IMR-90 (cell line): ENCODE measurements at regions not wholly inside any gene's neighbourhood (a gene's known extent, or its start where the extent isn't known, plus 50 kb on each side); places are given as distances from the start of the nearest gene placed in this dataset.

Experiments used
- ATAC-seq: fragments of 200-7000 bp; cut with Tn5 transposase; 2 replicates; pipeline ENCODE4 v1.9.1; 2020; ENCODE audit warnings: low read depth, mild to moderate bottlenecking, moderate library complexity
- BruUV-seq: library from RNA; stranded (reverse); fragments of 400-500 nt; replicated peaks from 2 replicates; lab custom pipeline; 2021; lab: Mats Ljungman, UMichigan
- CTCF ChIA-PET: fragments of 300-600 bp; formaldehyde crosslinking; extraction: SDS; loops from one replicate; lab custom pipeline; 2021; ENCODE audit warnings: antibody characterized with exemption; lab: Yijun Ruan, JAX
- POLR2A ChIA-PET: fragments of 300-600 bp; sonication (Branson Sonifier 250); formaldehyde crosslinking; loops from one replicate; lab custom pipeline; 2022; ENCODE audit warnings: antibody characterized with exemption; ENCODE audit not compliant: unreplicated experiment; lab: Charles Lee
- DNase-seq: peaks from one replicate; pipeline ENCODE4 v3.0.0; 2013
- H2AFZ ChIP-seq: replicated peaks from 2 replicates; pipeline ENCODE3; 2013; ENCODE audit warnings: low read length, mild to moderate bottlenecking; ENCODE audit not compliant: poor library complexity
- H2AK5ac ChIP-seq: 2 replicates; pipeline ENCODE4 v1.6.1; 2013; ENCODE audit warnings: low read depth, low read length, inconsistent platforms
- H2AK9ac ChIP-seq: replicated peaks from 2 replicates; pipeline ENCODE3; 2013; ENCODE audit warnings: mild to moderate bottlenecking, low read depth, low read length, moderate library complexity; ENCODE audit not compliant: poor library complexity
- H2BK120ac ChIP-seq: 2 replicates; pipeline ENCODE4 v1.6.1; 2013; ENCODE audit warnings: low read depth, low read length, inconsistent platforms
- H2BK15ac ChIP-seq: 3 replicates; pipeline ENCODE4 v1.6.1; 2013; ENCODE audit warnings: low read depth, low read length, inconsistent platforms
- H2BK20ac ChIP-seq: 2 replicates; pipeline ENCODE4 v1.6.1; 2013; ENCODE audit warnings: low read depth, mild to moderate bottlenecking, inconsistent platforms, low read length, moderate library complexity
- H2BK5ac ChIP-seq: 2 replicates; pipeline ENCODE4 v1.6.1; 2013; ENCODE audit warnings: mild to moderate bottlenecking, low read depth, low read length, inconsistent platforms; ENCODE audit not compliant: poor library complexity, severe bottlenecking
- H3K14ac ChIP-seq: replicated peaks from 2 replicates; pipeline ENCODE4 v1.6.1; 2013; ENCODE audit warnings: low read depth, low read length, inconsistent platforms
- H3K18ac ChIP-seq: 2 replicates; pipeline ENCODE4 v1.6.1; 2013; ENCODE audit warnings: low read depth, low read length, control low read depth
- H3K23ac ChIP-seq: 2 replicates; pipeline ENCODE4 v1.6.1; 2013; ENCODE audit warnings: low read depth, low read length, inconsistent platforms
- H3K27ac ChIP-seq: 2 replicates; pipeline ENCODE4 v1.5.1; 2013; ENCODE audit warnings: mild to moderate bottlenecking, control low read depth, low read length; ENCODE audit not compliant: insufficient read depth
- H3K27me3 ChIP-seq: 2 replicates; pipeline ENCODE4 v1.6.1; 2013; ENCODE audit warnings: low read length; ENCODE audit not compliant: control insufficient read depth, insufficient read depth
- H3K36me3 ChIP-seq: 2 replicates; pipeline ENCODE4 v1.6.1; 2013; ENCODE audit warnings: low read length, mixed read lengths; ENCODE audit not compliant: control insufficient read depth, insufficient read depth
- H3K4ac ChIP-seq: 2 replicates; pipeline ENCODE4 v1.6.1; 2013; ENCODE audit warnings: low read depth, low read length, inconsistent platforms
- H3K4me1 ChIP-seq: 2 replicates; pipeline ENCODE4 v1.6.1; 2013; ENCODE audit warnings: low read length, mixed read lengths; ENCODE audit not compliant: control insufficient read depth, insufficient read depth
- H3K4me2 ChIP-seq: 2 replicates; pipeline ENCODE4 v1.6.1; 2013; ENCODE audit warnings: low read depth, mild to moderate bottlenecking, control low read depth, low read length, moderate library complexity
- H3K4me3 ChIP-seq: 2 replicates; pipeline ENCODE4 v1.5.1; 2013; ENCODE audit warnings: low read depth, mild to moderate bottlenecking, control low read depth, low read length, moderate library complexity; ENCODE audit not compliant: insufficient read depth
- H3K56ac ChIP-seq: 2 replicates; pipeline ENCODE4 v1.6.1; 2013; ENCODE audit warnings: low read length, inconsistent platforms; ENCODE audit not compliant: insufficient read depth; ENCODE audit errors: extremely low read depth
- H3K79me1 ChIP-seq, 2 experiments: 2 replicates each; pipeline ENCODE4 v1.6.1; 2013; ENCODE audit warnings: low read length in 2 of 2, inconsistent platforms in 1 of 2, low read depth in 1 of 2
- H3K9ac ChIP-seq: 2 replicates; pipeline ENCODE4 v1.6.1; 2013; ENCODE audit warnings: low read depth, low read length, control low read depth
- H3K9me1 ChIP-seq: 2 replicates; pipeline ENCODE4 v1.6.1; 2013; ENCODE audit warnings: low read length, inconsistent platforms; ENCODE audit not compliant: insufficient read depth
- H3K9me3 ChIP-seq: 2 replicates; pipeline ENCODE4 v1.6.1; 2013; ENCODE audit warnings: low read length; ENCODE audit not compliant: control insufficient read depth, insufficient read depth
- H4K20me1 ChIP-seq: 2 replicates; pipeline ENCODE4 v1.6.1; 2013; ENCODE audit warnings: low read length, inconsistent platforms; ENCODE audit not compliant: insufficient read depth
- H4K5ac ChIP-seq: 2 replicates; pipeline ENCODE4 v1.6.1; 2013; ENCODE audit warnings: mild to moderate bottlenecking, low read depth, low read length, control low read depth
- H4K8ac ChIP-seq, 2 experiments: 2 replicates each; pipeline ENCODE4 v1.6.1; 2013; ENCODE audit warnings: low read depth in 2 of 2, low read length in 2 of 2, control low read depth in 1 of 2, inconsistent platforms in 1 of 2
- H4K91ac ChIP-seq: 2 replicates; pipeline ENCODE4 v1.6.1; 2013; ENCODE audit warnings: low read depth, low read length, inconsistent platforms; ENCODE audit not compliant: insufficient read depth
- BHLHE40 ChIP-seq: fragments of 150-350 bp; IDR thresholded peaks from 2 replicates; pipeline ENCODE4 v1.6.1; 2016; ENCODE audit warnings: mild to moderate bottlenecking, low read depth, low read length
- CEBPB ChIP-seq: IDR thresholded peaks from 2 replicates; pipeline ENCODE4 v1.6.1; 2012; ENCODE audit warnings: low read depth, low read length, improper control_type of control experiment
- CHD1 ChIP-seq: IDR thresholded peaks from 2 replicates; pipeline ENCODE4 v1.6.1; 2012; ENCODE audit warnings: low read depth, low read length, improper control_type of control experiment
- FOS ChIP-seq: fragments of 150-350 bp; IDR thresholded peaks from 2 replicates; pipeline ENCODE4 v1.6.1; 2016; ENCODE audit warnings: low read depth, low read length
- MAFK ChIP-seq: IDR thresholded peaks from 2 replicates; pipeline ENCODE4 v1.6.1; 2012; ENCODE audit warnings: low read depth, low read length, improper control_type of control experiment
- MAZ ChIP-seq: IDR thresholded peaks from 2 replicates; pipeline ENCODE4 v1.6.1; 2012; ENCODE audit warnings: low read depth, mild to moderate bottlenecking, low read length, improper control_type of control experiment, moderate library complexity, borderline replicate concordance
- MXI1 ChIP-seq: IDR thresholded peaks from 2 replicates; pipeline ENCODE4 v1.6.1; 2012; ENCODE audit warnings: low read depth, mild to moderate bottlenecking, low read length, moderate library complexity, borderline replicate concordance
- NFE2L2 ChIP-seq: fragments of 150-350 bp; IDR thresholded peaks from 2 replicates; pipeline ENCODE4 v1.6.1; 2016; ENCODE audit warnings: low read depth, mild to moderate bottlenecking, low read length
- POLR2A ChIP-seq: IDR thresholded peaks from 2 replicates; pipeline ENCODE4 v1.6.1; 2012; ENCODE audit warnings: mild to moderate bottlenecking, low read depth, low read length
- RAD21 ChIP-seq: IDR thresholded peaks from 2 replicates; pipeline ENCODE4 v1.6.1; 2012; ENCODE audit warnings: low read length, improper control_type of control experiment
- RCOR1 ChIP-seq: IDR thresholded peaks from 2 replicates; pipeline ENCODE4 v1.6.1; 2012; ENCODE audit warnings: mild to moderate bottlenecking, low read length, improper control_type of control experiment; ENCODE audit not compliant: insufficient replicate concordance
- RFX5 ChIP-seq: IDR thresholded peaks from 2 replicates; pipeline ENCODE4 v1.8.0; 2012; ENCODE audit warnings: low read depth, mild to moderate bottlenecking, low read length, moderate library complexity
- SMC3 ChIP-seq: fragments of 150-350 bp; IDR thresholded peaks from 2 replicates; pipeline ENCODE4 v1.6.1; 2016; ENCODE audit warnings: low read depth, mild to moderate bottlenecking, antibody characterized with exemption, low read length, moderate library complexity
- WGBS, 2 experiments: methylation state at CpG; one replicate each; pipeline versions ENCODE4 v1.1.5 to v1.1.7; 2013; ENCODE audit warnings: missing lambda C conversion rate in 2 of 2; ENCODE audit not compliant: insufficient read length in 1 of 2; ENCODE audit errors: extremely low coverage in 2 of 2; 5-methylcytosine and 5-hydroxymethylcytosine counted together
- dilution Hi-C: fragments of 300-500 bp; cut with HindIII; formaldehyde crosslinking; loops from one replicate; pipeline ENCODE4 v1.14.3; 2018; ENCODE audit warnings: low sequenced_read_pairs; ENCODE audit not compliant: unreplicated experiment
- in situ Hi-C: fragments of 300-500 bp; cut with MboI; formaldehyde crosslinking; loops from 3 replicates; pipeline ENCODE4 v1.14.3; 2019; ENCODE audit warnings: low sequenced_read_pairs, inconsistent platforms, mixed read lengths
- intact Hi-C: fragments of 100-400 bp; cut with micrococcal nuclease; formaldehyde crosslinking; loops from 2 replicates; pipeline ENCODE4 v1.10.0; 2022
- TF ChIP-seq, protein P1 (sequence below): fragments of 150-350 bp; IDR thresholded peaks from 2 replicates; pipeline ENCODE4 v1.6.1; 2017; ENCODE audit warnings: mild to moderate bottlenecking, antibody characterized with exemption, low read length, low read depth
- TF ChIP-seq, protein P2 (sequence below): conservative IDR thresholded peaks from 2 replicates; pipeline ENCODE4 v1.5.1; 2012; ENCODE audit warnings: mild to moderate bottlenecking, low read depth, low read length, improper control_type of control experiment
- TF ChIP-seq, protein P3 (sequence below): fragments of 150-350 bp; IDR thresholded peaks from 2 replicates; pipeline ENCODE4 v1.6.1; 2016; ENCODE audit warnings: low read depth, mild to moderate bottlenecking, low read length, moderate library complexity, borderline replicate concordance

DNA sequence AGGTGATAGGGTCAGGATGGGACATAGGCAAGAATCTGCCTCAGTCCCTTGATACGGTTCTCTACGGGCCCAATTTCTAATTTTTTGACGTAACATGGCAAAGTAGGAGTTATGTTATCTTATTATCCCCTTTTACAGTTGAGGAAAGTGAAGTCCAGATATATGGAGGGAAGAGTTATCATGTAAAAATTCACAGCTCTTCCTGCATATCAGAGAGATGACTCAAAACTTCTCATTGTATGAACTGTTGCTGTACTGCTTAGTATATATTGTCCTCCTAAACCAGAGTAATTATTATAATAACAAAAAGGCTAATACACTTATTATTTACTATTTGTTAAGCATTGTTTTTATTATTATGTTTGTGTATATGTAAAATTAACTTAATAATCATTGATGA, 260.5 kb upstream of the IGFBP7 start:
- Histone ChIP-seq H3K9ac (no peak overlapping the region), H3K9me3 (no peaks in the 10 kb centered on the region), H2AFZ (no peak overlapping the region), H4K8ac (no peak overlapping the region), H3K4ac (no peak overlapping the region), H3K18ac (no peak overlapping the region), H2BK120ac (no peak overlapping the region), H3K4me1 (no peaks in the 10 kb centered on the region), H3K23ac (no peak overlapping the region), H3K14ac (no peak overlapping the region), H3K56ac (no peak overlapping the region), H3K79me1 (no peaks in the 10 kb centered on the region), H2AK5ac (no peak overlapping the region), H3K27me3 (no peaks in the 10 kb centered on the region), H4K20me1 (no peaks in the 10 kb centered on the region), H4K91ac (no peak overlapping the region), H3K36me3 (no peaks in the 10 kb centered on the region), H2BK15ac (no peak overlapping the region), H2BK5ac (no peak overlapping the region), H3K4me3 (no peak overlapping the region), H2BK20ac (no peak overlapping the region), H3K4me2 (no peak overlapping the region), H4K5ac (no peak overlapping the region), H3K27ac (no peak overlapping the region), H2AK9ac (no peak overlapping the region), H3K9me1 (no peaks in the 10 kb centered on the region)
- TF ChIP-seq, protein P1, sequence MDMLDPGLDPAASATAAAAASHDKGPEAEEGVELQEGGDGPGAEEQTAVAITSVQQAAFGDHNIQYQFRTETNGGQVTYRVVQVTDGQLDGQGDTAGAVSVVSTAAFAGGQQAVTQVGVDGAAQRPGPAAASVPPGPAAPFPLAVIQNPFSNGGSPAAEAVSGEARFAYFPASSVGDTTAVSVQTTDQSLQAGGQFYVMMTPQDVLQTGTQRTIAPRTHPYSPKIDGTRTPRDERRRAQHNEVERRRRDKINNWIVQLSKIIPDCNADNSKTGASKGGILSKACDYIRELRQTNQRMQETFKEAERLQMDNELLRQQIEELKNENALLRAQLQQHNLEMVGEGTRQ: no peak
- no peak for TF ChIP-seq MAFK
- TF ChIP-seq SMC3: no peak
- no peak for TF ChIP-seq RCOR1
- no peak for TF ChIP-seq NFE2L2
- no peak for TF ChIP-seq RFX5
- no peak for TF ChIP-seq FOS
- TF ChIP-seq, protein P2, sequence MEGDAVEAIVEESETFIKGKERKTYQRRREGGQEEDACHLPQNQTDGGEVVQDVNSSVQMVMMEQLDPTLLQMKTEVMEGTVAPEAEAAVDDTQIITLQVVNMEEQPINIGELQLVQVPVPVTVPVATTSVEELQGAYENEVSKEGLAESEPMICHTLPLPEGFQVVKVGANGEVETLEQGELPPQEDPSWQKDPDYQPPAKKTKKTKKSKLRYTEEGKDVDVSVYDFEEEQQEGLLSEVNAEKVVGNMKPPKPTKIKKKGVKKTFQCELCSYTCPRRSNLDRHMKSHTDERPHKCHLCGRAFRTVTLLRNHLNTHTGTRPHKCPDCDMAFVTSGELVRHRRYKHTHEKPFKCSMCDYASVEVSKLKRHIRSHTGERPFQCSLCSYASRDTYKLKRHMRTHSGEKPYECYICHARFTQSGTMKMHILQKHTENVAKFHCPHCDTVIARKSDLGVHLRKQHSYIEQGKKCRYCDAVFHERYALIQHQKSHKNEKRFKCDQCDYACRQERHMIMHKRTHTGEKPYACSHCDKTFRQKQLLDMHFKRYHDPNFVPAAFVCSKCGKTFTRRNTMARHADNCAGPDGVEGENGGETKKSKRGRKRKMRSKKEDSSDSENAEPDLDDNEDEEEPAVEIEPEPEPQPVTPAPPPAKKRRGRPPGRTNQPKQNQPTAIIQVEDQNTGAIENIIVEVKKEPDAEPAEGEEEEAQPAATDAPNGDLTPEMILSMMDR: no peak
- no peak for TF ChIP-seq RAD21
- TF ChIP-seq, protein P3, sequence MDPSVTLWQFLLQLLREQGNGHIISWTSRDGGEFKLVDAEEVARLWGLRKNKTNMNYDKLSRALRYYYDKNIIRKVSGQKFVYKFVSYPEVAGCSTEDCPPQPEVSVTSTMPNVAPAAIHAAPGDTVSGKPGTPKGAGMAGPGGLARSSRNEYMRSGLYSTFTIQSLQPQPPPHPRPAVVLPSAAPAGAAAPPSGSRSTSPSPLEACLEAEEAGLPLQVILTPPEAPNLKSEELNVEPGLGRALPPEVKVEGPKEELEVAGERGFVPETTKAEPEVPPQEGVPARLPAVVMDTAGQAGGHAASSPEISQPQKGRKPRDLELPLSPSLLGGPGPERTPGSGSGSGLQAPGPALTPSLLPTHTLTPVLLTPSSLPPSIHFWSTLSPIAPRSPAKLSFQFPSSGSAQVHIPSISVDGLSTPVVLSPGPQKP: no peak
- no peak for TF ChIP-seq BHLHE40
- TF ChIP-seq MAZ: no peak
- no peak for TF ChIP-seq CHD1
- no peak for TF ChIP-seq POLR2A
- no peak for TF ChIP-seq CEBPB
- no peak for TF ChIP-seq MXI1
- ChIA-PET CTCF (no interaction called here), POLR2A (no interaction called here)
- no TSS peak for BruUV-seq
- no CpG with 5 or more reads among the region's 3 CpGs for WGBS, 2 experiments
- intact Hi-C loops (no loop called here), in situ Hi-C loops (no loop called here), dilution Hi-C loops (no loop called here)
- DNase-seq (no peak), ATAC-seq (no peak)
